ENCODE measurements at regions not wholly inside any gene's neighbourhood (a gene's known extent, or its start where the extent isn't known, plus 50 kb on each side); places are given as distances from the start of the nearest gene placed in this dataset.

- DNase-seq (ENCODE audit: unreplicated experiment): no peak
- no TSS peak for BruUV-seq (replicated peaks)
These were observed 458.0 kb upstream of the KIRREL3 start for GRCh38 chr11:127458561-127458960.

GRCh38 chr11:127454856-127455255, 454.3 kb upstream of the KIRREL3 start:
- no peak for TF ChIP-seq CTCF (IDR thresholded peaks at IDR 0.05; ENCODE audit: unreplicated experiment)
- Mint-ChIP-seq H3K4me3 (ENCODE audit: unreplicated experiment) (no peak overlapping the region), H3K9me3 (ENCODE audit: unreplicated experiment) (no peaks in the 10 kb centered on the region), H3K4me1 (ENCODE audit: insufficient read depth, unreplicated experiment) (no peaks in the 10 kb centered on the region), H3K27ac (ENCODE audit: low read depth, unreplicated experiment) (no peak overlapping the region), H3K27me3 (ENCODE audit: insufficient read depth, unreplicated experiment) (no peaks in the 10 kb centered on the region), H3K36me3 (ENCODE audit: insufficient read depth, unreplicated experiment) (no peaks in the 10 kb centered on the region)
- ChIA-PET CTCF (no interaction called here), POLR2A (no interaction called here)
- no TSS peak for BruUV-seq (replicated peaks)
- peak; percentile 6 for DNase-seq (ENCODE audit: unreplicated experiment)
- intact Hi-C loops (cut with micrococcal nuclease): no loop called here

More at GRCh38 chr11:127458561-127458960, 458.0 kb upstream of the KIRREL3 start:
- Mint-ChIP-seq H3K4me3 (ENCODE audit: unreplicated experiment) (no peak overlapping the region), H3K9me3 (ENCODE audit: unreplicated experiment) (no peaks in the 10 kb centered on the region), H3K27ac (ENCODE audit: low read depth, unreplicated experiment) (no peak overlapping the region), H3K4me1 (ENCODE audit: insufficient read depth, unreplicated experiment) (no peaks in the 10 kb centered on the region), H3K36me3 (ENCODE audit: insufficient read depth, unreplicated experiment) (no peaks in the 10 kb centered on the region), H3K27me3 (ENCODE audit: insufficient read depth, unreplicated experiment) (no peaks in the 10 kb centered on the region)
- ChIA-PET CTCF (interaction anchor here (1.2 kb wide), 1 partner anchor 35 kb away, joined by 4 read pairs; no protein-coding TSS in a partner anchor), POLR2A (interaction anchor here (0.6 kb wide), 1 partner anchor 532 kb away, joined by 3 read pairs; no protein-coding TSS in a partner anchor)
- no peak for TF ChIP-seq CTCF (IDR thresholded peaks at IDR 0.05; ENCODE audit: unreplicated experiment)
- intact Hi-C loops (cut with micrococcal nuclease): no loop called here

- no peak for DNase-seq (ENCODE audit: unreplicated experiment)
- Mint-ChIP-seq H3K4me3 (ENCODE audit: unreplicated experiment) (no peak overlapping the region), H3K27ac (ENCODE audit: low read depth, unreplicated experiment) (no peak overlapping the region), H3K4me1 (ENCODE audit: insufficient read depth, unreplicated experiment) (no peaks in the 10 kb centered on the region), H3K27me3 (ENCODE audit: insufficient read depth, unreplicated experiment) (no peaks in the 10 kb centered on the region), H3K9me3 (ENCODE audit: unreplicated experiment) (no peaks in the 10 kb centered on the region), H3K36me3 (ENCODE audit: insufficient read depth, unreplicated experiment) (no peaks in the 10 kb centered on the region)
- intact Hi-C loops (cut with micrococcal nuclease): no loop called here
- no TSS peak for BruUV-seq (replicated peaks)
- CTCF ChIA-PET: interaction anchor here (0.6 kb wide), 1 partner anchor 42 kb away, joined by 3 read pairs; no protein-coding TSS in a partner anchor
- TF ChIP-seq CTCF (IDR thresholded peaks at IDR 0.05; ENCODE audit: unreplicated experiment): no peak
- POLR2A ChIA-PET: no interaction called here
These were observed 452.0 kb upstream of the KIRREL3 start for GRCh38 chr11:127452533-127452932.

- ChIA-PET CTCF (interaction anchor here (0.6 to 0.8 kb wide), 4 partner anchors 13 to 269 kb away, joined by 3 to 4 read pairs (median 3); no protein-coding TSS in a partner anchor), POLR2A (no interaction called here)
- no peaks in the 10 kb centered on the region for H3K27me3 Mint-ChIP-seq (ENCODE audit: insufficient read depth, unreplicated experiment)
- H3K27ac Mint-ChIP-seq (ENCODE audit: low read depth, unreplicated experiment): no peak overlapping the region
- DNase-seq (ENCODE audit: unreplicated experiment): no peak
- TF ChIP-seq CTCF (IDR thresholded peaks at IDR 0.05; ENCODE audit: unreplicated experiment): no peak
- no peak overlapping the region for H3K4me3 Mint-ChIP-seq (ENCODE audit: unreplicated experiment)
- intact Hi-C loops (cut with micrococcal nuclease): no loop called here
- no peaks in the 10 kb centered on the region for H3K9me3 Mint-ChIP-seq (ENCODE audit: unreplicated experiment)
- H3K36me3 Mint-ChIP-seq (ENCODE audit: insufficient read depth, unreplicated experiment): no peaks in the 10 kb centered on the region
- BruUV-seq (replicated peaks): no TSS peak
- no peaks in the 10 kb centered on the region for H3K4me1 Mint-ChIP-seq (ENCODE audit: insufficient read depth, unreplicated experiment)
These were observed 451.3 kb upstream of the KIRREL3 start for GRCh38 chr11:127451861-127452260.

All from MCF 10A (cell line).